HCT116 (cell line): ENCODE measurements at regions not wholly inside any gene's neighbourhood (a gene's known extent, or its start where the extent isn't known, plus 50 kb on each side); places are given as distances from the start of the nearest gene placed in this dataset.

Experiments
- ATAC-seq: fragments of 200-7000 bp; cut with Tn5 transposase; 2 replicates; pipeline ENCODE4 v1.9.1; 2020; ENCODE audit warnings: mild to moderate bottlenecking, moderate library complexity
- BruUV-seq: library from RNA; stranded (reverse); fragments of 400-500 nt; replicated peaks from 2 replicates; lab custom pipeline; 2021; lab: Mats Ljungman, UMichigan
- CTCF ChIA-PET: fragments of 300-600 bp; sonication (Branson Sonifier 250); formaldehyde crosslinking; loops from one replicate; lab custom pipeline; 2021; ENCODE audit warnings: antibody characterized with exemption; lab: Charles Lee
- POLR2A ChIA-PET: fragments of 300-600, 350-600 bp; sonication (Branson Sonifier 250); formaldehyde crosslinking; loops from one replicate; lab custom pipeline; 2021; ENCODE audit warnings: antibody characterized with exemption; lab: Charles Lee
- RAD21 ChIA-PET, 2 experiments: fragments of 300-600 bp; sonication (Branson Sonifier 250); formaldehyde crosslinking; loops; one replicate each; lab custom pipeline; 2023; ENCODE audit warnings: low total read pairs in 2 of 2; ENCODE audit not compliant: uncharacterized antibody in 2 of 2, unreplicated experiment in 2 of 2, low non-redundant PET in 1 of 2; lab: Charles Lee
- DNase-seq: peaks from one replicate; pipeline ENCODE4 v3.0.0-alpha.2; 2010; ENCODE audit warnings: low read depth, low spot score
- H2AFZ ChIP-seq: fragments of 200-600 bp; shearing (Covaris generic), sonication (generic); 2 replicates; pipeline ENCODE4 v1.6.1; 2017; ENCODE audit warnings: low read depth, mixed run types, mixed read lengths, antibody characterized with exemption, low read length; ENCODE audit not compliant: poor library complexity, severe bottlenecking
- H3K27ac ChIP-seq: 2 replicates; pipeline ENCODE4 v1.5.1; 2012; ENCODE audit warnings: low read depth, low read length
- H3K27me3 ChIP-seq: fragments of 200-600 bp; sonication (generic); 2 replicates; pipeline ENCODE4 v1.6.1; 2016; ENCODE audit warnings: mixed run types, low read length, mixed read lengths; ENCODE audit not compliant: insufficient read depth
- H3K36me3 ChIP-seq, 2 experiments: fragments of 200-500 bp in 1 of 2; fragments of 200-600 bp in 1 of 2; sonication (Bioruptor generic) in 1 of 2; sonication (generic) in 1 of 2; 2 replicates each; pipeline versions ENCODE4 v1.5.1 to v1.6.1; 2014 to 2016; ENCODE audit warnings: low read length in 2 of 2, inconsistent platforms in 1 of 2, mixed read lengths in 1 of 2, mixed run types in 1 of 2; ENCODE audit not compliant: insufficient read depth in 2 of 2, control insufficient read depth in 1 of 2
- H3K4me1 ChIP-seq, 2 experiments: fragments of 200-600 bp in 1 of 2; sonication (generic) in 1 of 2; 2 replicates each; pipeline versions ENCODE4 v1.5.1 to v1.6.1; 2012 to 2017; ENCODE audit warnings: low read length in 2 of 2, inconsistent platforms in 1 of 2, mild to moderate bottlenecking in 1 of 2, mixed read lengths in 1 of 2, mixed run types in 1 of 2, moderate library complexity in 1 of 2; ENCODE audit not compliant: insufficient read depth in 2 of 2, control insufficient read depth in 1 of 2
- H3K4me2 ChIP-seq: fragments of 200-600 bp; sonication (generic); 2 replicates; pipeline ENCODE4 v1.6.1; 2017; ENCODE audit warnings: mixed run types, low read length, mixed read lengths
- H3K4me3 ChIP-seq, 2 experiments: fragments of 200-600 bp in 1 of 2; sonication (generic) in 1 of 2; replicated peaks in 1 of 2; 2 replicates each; pipeline ENCODE4 v1.5.1; 2011 to 2016; ENCODE audit warnings: low read length in 2 of 2, control low read depth in 1 of 2, low read depth in 1 of 2, mild to moderate bottlenecking in 1 of 2, mixed read lengths in 1 of 2, mixed run types in 1 of 2
- H3K79me2 ChIP-seq: fragments of 200-600 bp; sonication (generic); 2 replicates; pipeline ENCODE4 v1.6.1; 2017; ENCODE audit warnings: mild to moderate bottlenecking, mixed run types, low read length, moderate library complexity, mixed read lengths; ENCODE audit not compliant: insufficient read depth
- H3K9ac ChIP-seq: fragments of 200-600 bp; sonication (generic); 2 replicates; pipeline ENCODE4 v1.6.1; 2016; ENCODE audit warnings: low read length, mixed read lengths
- H3K9me2 ChIP-seq: fragments of 200-600 bp; sonication (generic), shearing (Covaris generic); 2 replicates; pipeline ENCODE4 v1.6.1; 2017; ENCODE audit warnings: mixed run types, mild to moderate bottlenecking, moderate library complexity; ENCODE audit not compliant: insufficient read depth
- H3K9me3 ChIP-seq, 2 experiments: fragments of 200-500 bp in 1 of 2; fragments of 200-600 bp in 1 of 2; sonication (Bioruptor generic) in 1 of 2; sonication (generic) in 1 of 2; 2 replicates each; pipeline ENCODE4 v1.6.1; 2014 to 2017; ENCODE audit warnings: low read length in 2 of 2, mixed read lengths in 2 of 2, inconsistent platforms in 1 of 2, low read depth in 1 of 2, mild to moderate bottlenecking in 1 of 2, mixed run types in 1 of 2, moderate library complexity in 1 of 2; ENCODE audit not compliant: control insufficient read depth in 1 of 2, insufficient read depth in 1 of 2
- H4K20me1 ChIP-seq: fragments of 200-600 bp; sonication (generic), shearing (Covaris generic); 2 replicates; pipeline ENCODE4 v1.6.1; 2017; ENCODE audit warnings: mixed run types, mild to moderate bottlenecking, moderate library complexity; ENCODE audit not compliant: insufficient read depth
- CBX3 ChIP-seq: IDR thresholded peaks from 2 replicates; pipeline ENCODE4 v1.6.1; 2012; ENCODE audit warnings: low read depth
- CEBPB ChIP-seq: IDR thresholded peaks from 2 replicates; pipeline ENCODE4 v1.6.1; 2012; ENCODE audit warnings: low read depth
- EGR1 ChIP-seq: IDR thresholded peaks from 2 replicates; pipeline ENCODE4 v1.6.1; 2012; ENCODE audit warnings: low read depth
- ELF1 ChIP-seq: IDR thresholded peaks from 2 replicates; pipeline ENCODE4 v1.6.1; 2012; ENCODE audit warnings: low read depth, borderline replicate concordance
- EZH2 ChIP-seq: fragments of 200-600 bp; sonication (generic); IDR thresholded peaks from 2 replicates; pipeline ENCODE4 v1.6.1; 2017; ENCODE audit warnings: antibody characterized with exemption, mixed run types
- EZH2phosphoT487 ChIP-seq: fragments of 200-600 bp; IDR thresholded peaks from 2 replicates; pipeline ENCODE4 v1.6.1; 2018; ENCODE audit warnings: antibody characterized with exemption, borderline replicate concordance
- JUND ChIP-seq: IDR thresholded peaks from 2 replicates; pipeline ENCODE4 v1.6.1; 2012
- POLR2A ChIP-seq: IDR thresholded peaks from 2 replicates; pipeline ENCODE4 v1.7.0; 2011; ENCODE audit warnings: borderline replicate concordance; ENCODE audit not compliant: insufficient read depth, insufficient read length; ENCODE audit errors: extremely low read depth
- SIN3A ChIP-seq: IDR thresholded peaks from 2 replicates; pipeline ENCODE4 v1.6.1; 2012; ENCODE audit warnings: low read depth
- SP1 ChIP-seq: IDR thresholded peaks from 2 replicates; pipeline ENCODE4 v1.6.1; 2012; ENCODE audit warnings: low read depth
- TCF7L2 ChIP-seq: IDR thresholded peaks from 2 replicates; pipeline ENCODE4 v1.7.0; 2011; ENCODE audit warnings: borderline replicate concordance, inconsistent platforms; ENCODE audit not compliant: insufficient read depth, insufficient read length; ENCODE audit errors: extremely low read depth
- ZFX ChIP-seq: fragments of 450-650 bp; IDR thresholded peaks from 2 replicates; pipeline ENCODE4 v1.6.1; 2017
- intact Hi-C: fragments of 100-400 bp; cut with micrococcal nuclease; formaldehyde crosslinking; loops from 2 replicates; pipeline ENCODE4 v1.10.0; 2022
- TF ChIP-seq, protein P1 (sequence below), 3 experiments: fragments of 200-600 bp in 1 of 3; sonication (generic) in 1 of 3; IDR thresholded peaks in 2 of 3; conservative IDR thresholded peaks in 1 of 3; 2 replicates each; pipeline ENCODE4 v1.5.1; 2012 to 2017; ENCODE audit warnings: low read depth in 2 of 3, low read length in 2 of 3, antibody characterized with exemption in 1 of 3, borderline replicate concordance in 1 of 3, control low read depth in 1 of 3, mild to moderate bottlenecking in 1 of 3, mixed read lengths in 1 of 3, mixed run types in 1 of 3, moderate library complexity in 1 of 3; ENCODE audit not compliant: insufficient read depth in 1 of 3
- TF ChIP-seq, protein P2 (sequence below): IDR thresholded peaks from 2 replicates; pipeline ENCODE4 v1.6.1; 2011; ENCODE audit warnings: mild to moderate bottlenecking, low read length, moderate library complexity; ENCODE audit not compliant: insufficient replicate concordance; ENCODE audit errors: extremely low read depth
- TF ChIP-seq, protein P3 (sequence below): IDR thresholded peaks from 2 replicates; pipeline ENCODE4 v1.6.1; 2012
- TF ChIP-seq, protein P4 (sequence below): IDR thresholded peaks from 2 replicates; pipeline ENCODE4 v1.6.1; 2012; ENCODE audit warnings: low read depth

DNA sequence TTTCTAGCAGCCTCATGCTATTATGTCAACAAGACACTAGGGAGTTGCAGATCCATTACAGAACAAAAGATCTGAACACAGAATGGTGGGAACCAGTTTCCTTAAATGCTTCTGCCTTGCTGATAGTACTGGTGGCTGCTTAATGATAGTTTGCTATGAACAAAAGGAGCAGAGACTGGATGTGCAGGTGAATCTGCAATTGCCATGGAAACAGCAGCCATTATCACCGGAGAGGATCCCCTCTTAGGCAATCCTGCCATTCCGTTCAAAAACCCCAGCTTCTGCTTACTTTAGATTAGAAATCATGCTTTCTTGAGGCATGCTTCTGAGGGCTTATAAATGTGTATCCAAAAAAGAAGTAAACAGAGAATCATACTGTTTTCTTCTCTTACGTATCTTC lies 80.0 kb upstream of the PRKAR2B start:
- Histone ChIP-seq H3K4me3 (no peak overlapping the region), H3K9me2 (no peaks in the 10 kb centered on the region), H3K27ac (no peak overlapping the region), H3K4me2 (no peak overlapping the region), H3K9ac (no peak overlapping the region), H4K20me1 (no peaks in the 10 kb centered on the region), H3K9me3 (no peaks in the 10 kb centered on the region), H3K79me2 (no peaks in the 10 kb centered on the region), H2AFZ (no peak overlapping the region), H3K36me3 (no peaks in the 10 kb centered on the region), H3K4me1 (no peaks in the 10 kb centered on the region), H3K27me3 (no peaks in the 10 kb centered on the region)
- no peak for ATAC-seq
- intact Hi-C loops, result no loop called here
- CTCF ChIA-PET, result no interaction called here
- DNase-seq, result no peak
- RAD21 ChIA-PET, result no interaction called here
- BruUV-seq, result no TSS peak
- POLR2A ChIA-PET, result no interaction called here
- no peak for TF ChIP-seq CBX3
- no peak for TF ChIP-seq EZH2phosphoT487
- no peak for TF ChIP-seq EGR1
- TF ChIP-seq SIN3A, result no peak
- no peak for TF ChIP-seq ZFX
- no peak for TF ChIP-seq ELF1
- TF ChIP-seq, protein P1, sequence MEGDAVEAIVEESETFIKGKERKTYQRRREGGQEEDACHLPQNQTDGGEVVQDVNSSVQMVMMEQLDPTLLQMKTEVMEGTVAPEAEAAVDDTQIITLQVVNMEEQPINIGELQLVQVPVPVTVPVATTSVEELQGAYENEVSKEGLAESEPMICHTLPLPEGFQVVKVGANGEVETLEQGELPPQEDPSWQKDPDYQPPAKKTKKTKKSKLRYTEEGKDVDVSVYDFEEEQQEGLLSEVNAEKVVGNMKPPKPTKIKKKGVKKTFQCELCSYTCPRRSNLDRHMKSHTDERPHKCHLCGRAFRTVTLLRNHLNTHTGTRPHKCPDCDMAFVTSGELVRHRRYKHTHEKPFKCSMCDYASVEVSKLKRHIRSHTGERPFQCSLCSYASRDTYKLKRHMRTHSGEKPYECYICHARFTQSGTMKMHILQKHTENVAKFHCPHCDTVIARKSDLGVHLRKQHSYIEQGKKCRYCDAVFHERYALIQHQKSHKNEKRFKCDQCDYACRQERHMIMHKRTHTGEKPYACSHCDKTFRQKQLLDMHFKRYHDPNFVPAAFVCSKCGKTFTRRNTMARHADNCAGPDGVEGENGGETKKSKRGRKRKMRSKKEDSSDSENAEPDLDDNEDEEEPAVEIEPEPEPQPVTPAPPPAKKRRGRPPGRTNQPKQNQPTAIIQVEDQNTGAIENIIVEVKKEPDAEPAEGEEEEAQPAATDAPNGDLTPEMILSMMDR (IDR thresholded peaks at IDR 0.05 in 2 of 3, conservative IDR thresholded peaks at IDR 0.05 in 1 of 3; ENCODE audit: borderline replicate concordance in 1 of 3, insufficient read depth in 1 of 3, low read depth in 2 of 3, low read length in 2 of 3), result no peak
- no peak for TF ChIP-seq EZH2
- no peak for TF ChIP-seq CEBPB
- TF ChIP-seq, protein P2, sequence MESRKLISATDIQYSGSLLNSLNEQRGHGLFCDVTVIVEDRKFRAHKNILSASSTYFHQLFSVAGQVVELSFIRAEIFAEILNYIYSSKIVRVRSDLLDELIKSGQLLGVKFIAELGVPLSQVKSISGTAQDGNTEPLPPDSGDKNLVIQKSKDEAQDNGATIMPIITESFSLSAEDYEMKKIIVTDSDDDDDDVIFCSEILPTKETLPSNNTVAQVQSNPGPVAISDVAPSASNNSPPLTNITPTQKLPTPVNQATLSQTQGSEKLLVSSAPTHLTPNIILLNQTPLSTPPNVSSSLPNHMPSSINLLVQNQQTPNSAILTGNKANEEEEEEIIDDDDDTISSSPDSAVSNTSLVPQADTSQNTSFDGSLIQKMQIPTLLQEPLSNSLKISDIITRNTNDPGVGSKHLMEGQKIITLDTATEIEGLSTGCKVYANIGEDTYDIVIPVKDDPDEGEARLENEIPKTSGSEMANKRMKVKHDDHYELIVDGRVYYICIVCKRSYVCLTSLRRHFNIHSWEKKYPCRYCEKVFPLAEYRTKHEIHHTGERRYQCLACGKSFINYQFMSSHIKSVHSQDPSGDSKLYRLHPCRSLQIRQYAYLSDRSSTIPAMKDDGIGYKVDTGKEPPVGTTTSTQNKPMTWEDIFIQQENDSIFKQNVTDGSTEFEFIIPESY, result no peak
- TF ChIP-seq POLR2A, result no peak
- TF ChIP-seq, protein P3, sequence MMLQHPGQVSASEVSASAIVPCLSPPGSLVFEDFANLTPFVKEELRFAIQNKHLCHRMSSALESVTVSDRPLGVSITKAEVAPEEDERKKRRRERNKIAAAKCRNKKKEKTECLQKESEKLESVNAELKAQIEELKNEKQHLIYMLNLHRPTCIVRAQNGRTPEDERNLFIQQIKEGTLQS, result no peak
- no peak for TF ChIP-seq JUND
- TF ChIP-seq, protein P4, sequence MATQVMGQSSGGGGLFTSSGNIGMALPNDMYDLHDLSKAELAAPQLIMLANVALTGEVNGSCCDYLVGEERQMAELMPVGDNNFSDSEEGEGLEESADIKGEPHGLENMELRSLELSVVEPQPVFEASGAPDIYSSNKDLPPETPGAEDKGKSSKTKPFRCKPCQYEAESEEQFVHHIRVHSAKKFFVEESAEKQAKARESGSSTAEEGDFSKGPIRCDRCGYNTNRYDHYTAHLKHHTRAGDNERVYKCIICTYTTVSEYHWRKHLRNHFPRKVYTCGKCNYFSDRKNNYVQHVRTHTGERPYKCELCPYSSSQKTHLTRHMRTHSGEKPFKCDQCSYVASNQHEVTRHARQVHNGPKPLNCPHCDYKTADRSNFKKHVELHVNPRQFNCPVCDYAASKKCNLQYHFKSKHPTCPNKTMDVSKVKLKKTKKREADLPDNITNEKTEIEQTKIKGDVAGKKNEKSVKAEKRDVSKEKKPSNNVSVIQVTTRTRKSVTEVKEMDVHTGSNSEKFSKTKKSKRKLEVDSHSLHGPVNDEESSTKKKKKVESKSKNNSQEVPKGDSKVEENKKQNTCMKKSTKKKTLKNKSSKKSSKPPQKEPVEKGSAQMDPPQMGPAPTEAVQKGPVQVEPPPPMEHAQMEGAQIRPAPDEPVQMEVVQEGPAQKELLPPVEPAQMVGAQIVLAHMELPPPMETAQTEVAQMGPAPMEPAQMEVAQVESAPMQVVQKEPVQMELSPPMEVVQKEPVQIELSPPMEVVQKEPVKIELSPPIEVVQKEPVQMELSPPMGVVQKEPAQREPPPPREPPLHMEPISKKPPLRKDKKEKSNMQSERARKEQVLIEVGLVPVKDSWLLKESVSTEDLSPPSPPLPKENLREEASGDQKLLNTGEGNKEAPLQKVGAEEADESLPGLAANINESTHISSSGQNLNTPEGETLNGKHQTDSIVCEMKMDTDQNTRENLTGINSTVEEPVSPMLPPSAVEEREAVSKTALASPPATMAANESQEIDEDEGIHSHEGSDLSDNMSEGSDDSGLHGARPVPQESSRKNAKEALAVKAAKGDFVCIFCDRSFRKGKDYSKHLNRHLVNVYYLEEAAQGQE, result no peak
- TF ChIP-seq SP1, result no peak
- no peak for TF ChIP-seq TCF7L2
- TF ChIP-seq, all 23 proteins: peak for 0
